Midbrain (tissue), 1 donor: ENCODE measurements at regions not wholly inside any gene's neighbourhood (a gene's known extent, or its start where the extent isn't known, plus 50 kb on each side); places are given as distances from the start of the nearest gene placed in this dataset.
"Not testable (repeated sequence)": the region's sequence is repeated elsewhere in the genome, so short reads cannot be mapped to it uniquely, and the experiment has no call there.

Experiments
- DNase-seq: peaks from one replicate; lab custom pipeline; 2025; lab: John Stamatoyannopoulos, UW

DNA sequence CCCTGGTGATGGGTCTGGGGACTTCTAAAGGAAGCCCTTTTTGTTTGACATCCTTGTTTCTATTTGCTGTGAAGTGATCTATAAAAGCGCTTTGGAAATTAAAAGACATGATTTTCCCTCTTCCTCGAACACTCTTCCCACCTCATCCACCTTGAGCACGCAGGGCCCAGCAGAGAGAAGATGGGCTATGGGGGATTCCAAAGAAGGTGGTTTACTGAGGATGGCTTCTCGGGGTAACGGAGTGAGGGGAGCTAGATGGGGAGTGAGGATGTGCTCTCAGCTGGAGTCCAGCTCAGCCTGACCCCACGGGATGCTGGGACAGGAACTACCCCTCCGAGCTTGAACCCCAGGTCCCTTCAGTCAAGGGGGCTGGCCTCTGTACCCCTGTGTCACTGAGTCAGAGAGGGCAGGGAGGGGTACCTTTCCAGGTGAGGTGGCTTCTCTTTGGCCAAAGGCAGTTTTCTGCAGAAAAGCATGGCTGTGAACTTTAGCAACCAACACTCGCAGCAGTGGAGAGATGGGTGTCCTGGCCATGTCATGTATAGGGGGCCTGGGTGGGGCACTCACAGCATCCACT is 180.7 kb upstream of the SMAD3 start:
- DNase-seq: no peak

DNA sequence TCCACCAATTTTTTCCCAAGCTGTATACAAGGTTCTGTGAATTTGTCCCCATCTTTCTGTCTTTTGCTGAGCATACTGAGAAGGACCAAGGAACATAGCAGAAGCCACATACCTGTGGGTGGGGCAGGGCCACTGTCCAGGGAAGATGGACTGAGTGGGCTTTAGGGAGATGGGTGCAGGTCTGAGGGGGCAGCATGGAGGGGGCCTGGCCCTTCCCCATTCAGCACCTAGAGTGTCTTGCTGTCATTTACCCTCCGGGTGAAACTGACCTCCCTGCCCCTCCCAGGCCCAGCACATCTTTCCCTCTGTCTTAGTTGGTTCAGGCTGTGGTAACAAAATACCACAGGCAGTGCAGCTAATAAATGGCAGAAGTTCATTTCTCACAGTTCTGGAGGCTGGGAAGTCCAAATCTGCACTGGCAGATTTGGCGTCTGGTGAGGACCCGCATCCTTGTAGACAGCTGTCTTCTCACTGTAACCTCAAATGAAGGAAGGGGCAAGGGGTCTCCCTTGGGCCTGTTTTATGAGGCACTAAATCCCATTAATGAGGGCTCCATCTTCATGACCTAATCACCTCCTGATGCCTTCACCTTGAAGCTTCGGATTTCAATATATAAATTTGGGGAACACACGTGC is 180.0 kb upstream of the SMAD3 start:
- no peak for DNase-seq

DNA sequence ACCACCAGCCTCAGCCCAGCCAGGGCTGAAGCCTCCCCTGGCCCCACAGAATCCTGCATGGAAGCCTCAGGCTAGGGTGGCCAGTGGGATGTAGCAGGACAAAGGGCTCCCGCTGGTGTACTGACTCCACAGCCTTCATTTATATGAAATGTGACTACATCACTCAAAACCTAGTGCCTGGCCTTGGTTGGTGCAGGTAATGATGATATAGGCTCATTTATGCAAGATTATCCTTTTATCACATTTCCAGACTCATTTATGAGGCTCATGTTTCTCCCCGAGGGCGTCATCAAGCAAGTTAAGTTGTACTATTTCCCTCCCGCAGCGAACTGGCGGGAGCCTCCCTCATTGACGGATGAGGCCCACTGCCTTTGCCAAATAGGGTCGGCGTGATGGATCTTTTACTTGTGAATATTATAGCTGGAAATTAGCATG is 179.1 kb upstream of the SMAD3 start:
- no peak for DNase-seq

DNA sequence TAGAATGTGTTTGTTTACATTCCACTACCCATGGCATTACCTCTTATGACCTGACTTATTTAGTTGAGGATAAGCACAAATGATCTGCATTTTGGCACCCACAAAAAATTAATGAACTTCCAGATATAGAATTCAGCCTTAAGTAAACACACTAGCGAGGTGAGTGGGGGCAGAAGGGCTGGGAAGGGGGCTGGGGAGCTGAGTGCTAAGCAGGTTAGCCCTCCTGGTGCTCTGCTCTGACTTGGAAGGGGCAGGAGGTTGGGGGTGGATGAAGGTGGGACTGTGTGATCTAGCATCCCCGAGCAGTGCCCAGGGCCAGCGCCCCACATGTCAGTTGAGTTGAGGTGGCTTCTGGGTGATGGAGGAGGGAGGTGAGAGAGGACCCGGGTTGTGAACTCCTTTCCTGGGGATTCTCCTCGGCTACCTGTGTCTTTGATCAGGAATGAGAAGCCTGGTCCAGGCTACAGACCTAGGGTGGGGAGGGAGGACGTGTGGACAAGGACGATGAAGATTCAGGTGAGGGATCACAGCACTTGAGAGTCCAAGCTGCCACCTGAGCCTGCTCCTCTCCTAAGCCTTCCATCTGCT is 178.6 kb upstream of the SMAD3 start:
- DNase-seq: no peak

DNA sequence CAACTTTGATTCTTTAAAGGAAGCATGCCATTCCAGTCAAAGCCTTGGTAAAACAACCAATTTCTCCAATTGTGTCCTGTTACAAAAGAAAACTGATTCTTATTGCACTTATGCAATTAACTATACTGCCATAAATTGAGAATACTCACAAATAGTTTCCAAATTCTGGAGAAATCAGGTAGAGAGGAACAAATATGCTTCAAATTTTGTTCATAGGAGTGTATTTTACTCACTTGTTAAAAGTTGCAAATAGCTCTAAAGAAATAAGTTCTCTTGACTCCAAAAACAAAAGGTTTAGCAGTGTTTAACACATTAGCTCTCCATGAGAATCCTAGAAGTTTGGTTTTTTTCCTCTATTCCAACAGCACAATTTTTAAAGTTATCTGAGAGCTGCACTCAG is 176.1 kb upstream of the SMAD3 start:
- DNase-seq: not testable (repeated sequence)

DNA sequence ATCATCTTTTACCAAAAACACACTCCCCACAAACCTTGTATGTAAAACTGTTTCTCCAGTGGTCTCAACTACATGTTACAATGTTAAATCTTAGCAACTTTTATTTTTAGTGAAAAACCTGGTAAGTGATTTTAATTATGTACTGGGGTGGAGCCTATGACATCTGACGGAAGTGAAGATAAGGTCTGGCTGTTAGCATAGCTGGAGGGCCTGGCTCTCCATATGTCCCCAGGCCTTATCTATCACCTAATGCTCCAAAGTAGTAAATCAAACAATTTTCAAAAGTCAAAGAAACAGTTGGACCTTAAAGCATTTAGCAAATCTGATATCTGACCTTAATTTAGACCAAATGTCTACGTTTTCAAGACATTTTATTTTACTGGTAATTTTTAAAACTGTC is 173.6 kb upstream of the SMAD3 start:
- DNase-seq: no peak

DNA sequence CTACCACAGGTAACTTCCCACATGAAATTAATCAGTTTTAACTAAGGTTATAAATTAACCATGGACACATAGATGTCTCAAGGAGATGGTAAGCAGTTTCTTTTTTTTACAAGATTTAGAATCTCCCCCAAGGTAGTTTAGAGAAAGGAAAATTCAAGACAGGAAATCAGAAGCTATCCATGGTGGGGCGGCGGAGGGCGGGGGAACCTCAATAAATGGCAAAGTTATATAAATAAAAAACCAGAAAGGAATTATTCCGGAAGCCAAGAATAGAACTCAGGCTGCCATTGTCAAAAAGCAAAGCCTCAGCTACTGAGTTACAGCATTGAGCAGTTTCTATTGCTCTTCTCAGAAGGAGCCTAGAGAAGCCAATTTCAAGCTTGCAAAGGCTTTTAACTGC is 172.1 kb upstream of the SMAD3 start:
- no peak for DNase-seq

DNA sequence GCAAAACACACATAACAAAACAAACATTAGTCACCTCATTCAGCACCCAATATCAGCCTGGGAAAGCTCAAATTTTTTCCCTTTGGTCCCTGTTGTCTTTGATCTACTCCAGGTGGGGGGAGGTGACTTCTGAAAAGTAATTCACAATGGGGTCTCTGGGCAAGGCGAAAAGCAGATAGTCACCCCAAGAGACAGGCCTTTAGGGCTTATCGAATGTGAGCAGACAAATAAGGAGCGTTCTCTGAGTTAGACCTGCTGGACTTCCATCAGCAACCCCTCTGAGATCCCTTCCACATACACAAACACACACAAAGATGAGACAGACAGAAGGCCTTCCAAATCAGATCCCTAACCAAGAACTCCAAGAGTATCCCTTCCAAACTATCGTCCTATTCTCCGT is 171.0 kb upstream of the SMAD3 start:
- DNase-seq: no peak

DNA sequence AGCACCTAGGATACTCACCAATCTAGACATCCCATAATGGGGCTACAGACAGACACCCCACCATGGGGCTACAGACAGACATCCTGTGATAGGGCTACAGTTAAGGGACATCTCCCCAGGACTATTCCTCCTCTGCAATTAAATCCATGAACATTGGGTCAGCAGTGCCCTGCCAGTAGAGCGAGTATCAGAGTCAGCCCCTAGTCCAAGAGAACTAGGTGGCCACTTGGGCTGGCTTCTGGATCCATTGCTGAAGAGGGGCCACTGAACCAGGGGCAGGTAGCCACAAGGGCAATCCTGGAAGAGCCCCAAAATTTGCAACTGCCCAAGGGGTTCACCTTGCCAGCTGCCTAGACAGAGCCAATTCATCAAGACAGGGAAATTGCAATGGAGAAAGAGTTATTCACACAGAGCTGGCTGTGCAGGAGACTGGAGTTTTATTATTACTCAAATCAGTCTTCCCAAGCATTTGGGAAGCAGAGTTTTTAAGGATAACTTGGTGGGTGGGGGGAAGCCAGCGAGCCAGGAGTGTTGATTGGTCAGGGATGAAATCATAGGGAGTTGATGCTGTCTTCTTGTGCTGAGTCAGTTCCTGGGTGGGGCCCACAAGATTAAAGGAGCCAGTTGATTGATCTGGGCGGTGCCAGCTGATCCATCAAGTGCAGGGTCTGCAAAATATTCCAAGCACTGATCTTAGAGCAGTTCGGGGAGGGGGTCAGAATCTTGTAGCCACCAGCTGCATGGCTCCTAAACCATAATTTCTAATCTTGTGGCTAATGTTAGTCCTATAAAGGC is 170.2 kb upstream of the SMAD3 start:
- DNase-seq: no peak

DNA sequence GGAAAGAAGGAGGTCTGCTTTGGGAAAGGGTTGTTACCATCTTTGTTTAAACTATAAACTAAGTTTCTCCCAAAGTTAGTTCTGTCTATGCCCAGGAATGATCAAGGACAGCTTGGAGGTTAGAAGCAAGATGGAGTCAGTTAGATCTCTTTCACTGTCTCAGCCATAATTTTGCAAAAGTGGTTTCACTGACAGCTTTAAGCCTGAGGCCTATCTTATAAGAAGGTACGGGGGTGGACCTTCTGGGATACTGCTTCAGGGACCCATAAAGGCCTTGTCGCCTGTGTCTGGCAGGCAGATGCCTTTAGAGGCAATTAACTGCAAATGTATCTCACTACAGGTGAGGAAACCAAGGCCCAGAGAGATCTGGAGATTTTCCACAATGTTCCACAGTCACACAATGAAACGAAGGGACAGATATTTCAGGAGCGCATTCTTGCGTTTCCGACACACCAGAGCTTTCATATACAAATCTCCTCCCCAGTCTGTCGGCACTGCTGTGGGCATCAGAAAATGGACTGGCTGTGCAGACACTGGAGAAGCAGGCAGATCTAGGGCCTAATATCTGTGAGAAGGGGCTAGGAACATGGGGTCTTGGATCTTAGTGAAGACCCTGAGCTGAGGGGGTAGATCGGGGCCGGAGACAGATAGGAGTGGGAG is 169.5 kb upstream of the SMAD3 start:
- DNase-seq: no peak

DNA sequence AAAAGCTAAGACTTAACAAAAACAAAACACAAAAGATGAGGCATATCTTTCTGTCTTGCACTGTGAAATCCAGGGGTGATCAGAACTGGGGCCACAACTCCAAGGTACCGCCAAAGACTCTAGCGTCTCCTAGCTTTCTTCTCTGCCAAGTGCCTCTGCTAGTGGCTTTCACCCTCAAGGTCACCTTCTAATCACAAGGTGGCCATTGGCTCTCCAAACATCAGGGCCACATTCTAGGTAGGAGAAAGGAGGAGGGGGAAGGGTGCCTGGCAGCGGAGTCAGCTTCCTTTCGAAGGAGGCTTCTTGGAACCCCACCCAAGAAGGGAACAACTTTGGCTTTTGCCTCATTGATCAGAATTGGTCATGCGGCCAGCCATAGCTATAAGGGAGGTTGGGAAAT is 168.8 kb upstream of the SMAD3 start:
- DNase-seq: no peak

DNA sequence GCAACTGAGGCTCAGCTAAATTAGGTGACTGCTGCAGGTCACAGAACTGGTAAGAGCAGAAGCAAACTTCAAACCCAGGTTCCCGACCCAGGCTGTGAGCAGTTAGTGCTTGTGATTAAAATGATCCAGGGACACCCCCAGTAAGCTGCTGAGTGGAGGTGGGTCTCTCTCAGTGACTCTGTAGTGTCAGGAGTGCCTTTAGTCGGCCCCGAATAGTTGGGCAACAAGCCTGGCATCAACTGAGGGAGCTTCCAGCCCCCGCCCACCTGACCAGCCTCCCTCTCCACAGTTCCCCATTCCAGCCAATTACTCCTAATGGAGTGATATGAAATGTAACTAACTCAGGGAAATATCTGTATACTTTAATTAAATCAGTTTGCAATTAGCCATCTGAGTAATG is 168.0 kb upstream of the SMAD3 start:
- DNase-seq: no peak

DNA sequence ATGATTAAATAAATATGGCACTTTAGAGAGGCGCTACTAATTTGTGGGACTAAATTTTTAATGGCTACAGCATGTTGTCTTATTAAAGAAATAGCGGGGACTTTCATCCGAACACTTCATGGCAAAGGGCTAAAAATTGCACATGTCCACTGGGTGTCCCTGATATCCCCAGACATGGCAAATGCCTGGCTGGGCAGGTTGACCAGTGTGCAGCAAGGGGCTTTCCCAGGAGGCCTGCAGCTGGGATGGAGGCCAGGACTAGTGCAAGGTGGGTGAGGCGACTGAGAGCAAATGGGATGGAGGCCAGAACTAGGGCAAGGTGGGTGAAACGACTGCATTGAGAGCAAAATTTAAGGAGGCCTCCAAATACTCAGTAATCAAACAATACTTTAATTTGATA is 167.4 kb upstream of the SMAD3 start:
- DNase-seq: no peak

DNA sequence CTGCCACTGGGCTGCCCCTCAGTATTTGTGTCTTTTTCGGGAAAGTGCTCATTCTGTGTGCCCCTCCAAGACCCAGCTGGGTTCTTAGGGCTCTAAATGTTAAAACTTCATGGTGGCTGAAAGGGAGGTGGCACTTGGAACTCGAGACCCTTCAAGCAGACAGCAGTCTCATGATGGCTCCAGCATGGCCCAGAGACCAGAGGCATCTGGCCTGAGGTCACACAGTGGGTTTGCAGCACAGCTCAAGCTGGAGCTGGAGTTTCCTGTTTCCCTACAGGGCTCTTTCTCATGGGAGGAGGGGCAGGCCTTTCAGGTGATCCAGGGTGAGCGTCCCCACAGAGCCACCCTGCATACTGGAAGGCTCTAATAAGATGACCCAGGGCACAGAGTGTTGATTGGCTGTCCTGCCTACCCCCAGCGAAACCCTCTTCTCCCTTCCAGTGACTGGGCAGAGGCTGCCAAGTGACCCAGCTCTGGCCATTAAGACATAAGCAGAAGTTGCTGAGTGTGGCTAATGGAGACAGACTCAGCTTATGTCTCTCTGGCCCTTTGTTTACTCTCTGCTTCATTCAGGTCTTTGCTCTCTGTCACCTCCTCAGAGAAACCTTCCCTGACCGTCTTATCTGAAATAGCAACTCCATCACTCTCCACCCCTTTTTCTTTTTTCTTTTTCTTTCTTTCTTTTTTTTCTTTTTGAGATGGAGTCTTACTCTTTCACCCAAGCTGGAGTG is 166.6 kb upstream of the SMAD3 start:
- no peak for DNase-seq

DNA sequence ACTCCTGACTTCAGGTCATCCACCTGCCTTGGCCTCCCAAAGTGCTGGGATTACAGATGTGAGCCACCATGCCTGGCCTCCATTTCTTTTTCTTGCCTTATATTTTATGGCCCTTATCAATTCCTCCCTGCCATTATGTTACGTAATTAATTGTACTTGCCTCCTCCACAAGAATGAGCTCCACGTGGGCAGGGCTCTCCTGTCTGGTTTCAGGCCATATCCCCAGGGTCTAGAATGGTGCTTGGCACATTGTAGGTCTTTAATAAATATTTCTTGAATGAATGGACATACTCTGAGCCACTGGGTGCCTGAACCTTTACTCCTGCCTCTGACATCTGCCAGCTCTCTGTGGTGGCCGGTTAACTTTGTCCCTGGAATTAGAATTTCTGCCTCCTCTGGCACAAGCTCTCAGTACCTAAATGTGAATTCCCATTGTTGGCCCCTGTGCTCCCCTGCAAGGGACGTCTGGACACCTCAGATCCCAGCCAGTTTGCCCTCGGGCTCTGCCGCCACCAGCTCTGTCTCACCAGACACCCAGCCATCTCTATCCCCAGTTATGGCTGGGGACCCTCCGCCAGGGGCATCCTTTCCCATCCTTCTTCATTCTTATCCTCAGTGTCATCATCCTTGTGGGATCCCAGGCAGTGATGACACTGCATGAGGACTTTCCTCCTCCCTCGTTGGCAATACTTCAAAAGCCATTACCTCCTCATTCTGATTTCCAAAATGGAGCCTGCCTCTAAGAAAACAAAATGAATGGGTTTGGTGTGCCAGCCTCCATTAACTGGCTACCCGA is 165.6 kb upstream of the SMAD3 start:
- no peak for DNase-seq

DNA sequence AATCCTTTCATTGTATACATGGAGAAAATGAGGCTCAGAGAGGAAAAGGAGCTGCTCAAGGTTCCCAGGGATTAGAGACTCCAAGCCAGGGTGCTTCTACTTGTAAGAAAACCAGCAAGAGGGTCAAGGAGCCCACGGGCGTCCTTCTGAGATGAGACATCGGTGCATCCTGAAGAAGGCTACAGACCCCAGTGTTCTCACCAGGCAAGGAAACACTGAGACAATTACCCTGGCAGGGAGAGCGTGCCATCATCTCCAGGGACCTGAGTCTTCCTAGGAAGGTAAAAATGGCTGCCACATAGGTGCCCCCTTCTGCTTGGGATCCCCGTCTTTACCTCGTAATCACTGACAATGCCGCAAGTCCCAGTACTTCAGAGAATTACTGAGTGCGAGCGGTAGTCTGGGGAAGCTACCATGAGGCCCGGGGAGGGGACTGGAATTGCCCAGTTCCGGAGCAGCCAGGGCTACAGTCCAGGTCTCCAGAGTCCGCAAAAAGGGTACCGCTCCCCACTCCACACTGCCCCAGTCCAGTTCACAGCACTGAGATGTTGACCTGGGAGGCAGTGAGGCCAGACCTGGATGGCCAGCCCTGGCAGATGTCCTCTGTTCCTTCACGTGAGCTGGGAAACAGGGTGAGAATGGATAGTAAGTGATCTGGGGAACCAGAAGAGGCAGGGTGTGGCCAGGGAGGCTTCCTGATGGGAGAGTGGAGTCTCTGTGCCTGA is 164.7 kb upstream of the SMAD3 start:
- no peak for DNase-seq

DNA sequence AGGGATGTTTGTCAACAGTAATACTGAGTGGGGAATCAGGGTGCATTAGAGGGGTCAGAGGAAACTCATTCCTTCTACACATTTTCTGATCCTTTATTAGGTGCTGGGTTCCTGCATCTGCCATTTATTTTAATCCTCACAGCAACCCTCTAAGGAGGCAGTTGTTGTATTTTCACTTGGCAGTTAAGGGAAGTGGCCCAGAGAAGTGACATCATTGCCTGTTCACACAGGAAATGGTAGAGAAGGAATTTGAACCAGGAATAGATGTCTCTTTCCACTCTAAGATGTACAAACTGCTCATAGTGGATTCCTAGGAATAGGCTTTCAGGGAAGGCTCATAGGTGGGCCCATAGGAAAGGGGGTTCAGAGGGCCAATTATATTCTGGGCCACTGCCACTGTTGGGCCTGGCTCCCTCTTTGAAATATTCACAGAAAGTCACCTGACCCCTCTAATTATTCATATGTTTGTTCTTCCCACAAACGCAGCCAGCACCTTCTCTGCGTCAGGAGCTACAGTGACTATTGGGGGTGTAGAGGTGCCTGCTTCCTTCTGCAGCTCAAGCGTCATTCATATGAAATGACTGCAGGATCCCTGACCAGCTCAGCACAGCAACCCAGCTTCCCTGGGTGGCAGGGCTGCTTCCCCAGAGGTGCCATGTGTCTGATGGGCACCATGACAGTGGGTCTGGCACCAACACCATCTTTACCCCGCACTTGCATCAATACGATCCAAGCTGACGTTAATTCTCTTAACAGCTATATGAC is 163.9 kb upstream of the SMAD3 start:
- no peak for DNase-seq

DNA sequence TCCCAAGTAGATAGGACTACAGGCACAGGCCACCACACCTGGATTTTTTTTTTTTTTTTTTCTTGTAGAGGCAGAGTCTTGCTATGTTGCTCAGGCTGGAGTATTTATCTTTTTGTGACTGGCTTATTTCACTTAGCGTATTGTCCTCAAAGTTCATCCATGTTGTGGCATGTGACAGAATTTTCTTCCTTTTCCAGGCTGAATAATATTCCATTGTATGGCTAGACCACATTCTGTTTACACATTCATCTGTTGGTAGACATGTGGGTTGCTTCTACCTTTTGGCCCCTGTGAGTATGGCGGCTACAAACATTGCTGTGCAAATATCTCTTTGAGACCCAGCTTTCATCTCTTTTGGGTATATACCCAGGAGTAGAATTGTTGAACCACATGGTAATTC is 160.2 kb upstream of the SMAD3 start:
- DNase-seq: no peak

DNA sequence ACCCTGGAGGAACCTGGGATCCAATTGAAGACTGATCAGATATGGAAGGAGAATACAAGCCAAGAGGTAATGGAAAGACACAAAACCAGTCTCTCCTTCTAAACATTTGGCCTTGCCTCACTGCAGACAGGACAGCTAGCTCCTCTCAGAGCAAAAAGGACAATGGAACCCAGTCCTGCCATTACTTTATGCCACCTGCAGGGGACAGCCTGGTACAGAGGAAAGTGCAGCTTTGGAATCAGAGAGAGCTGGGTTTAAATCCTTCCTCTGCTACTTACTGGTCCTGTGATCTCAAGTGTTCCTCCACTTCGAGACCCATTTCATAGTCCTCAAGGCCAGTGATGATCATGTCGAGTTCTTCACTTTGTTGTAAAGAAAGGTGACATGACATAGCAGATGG is 159.4 kb upstream of the SMAD3 start:
- no peak for DNase-seq
